Left ventricle myocardium inferior (tissue), 1 donor: ENCODE measurements at regions not wholly inside any gene's neighbourhood (a gene's known extent, or its start where the extent isn't known, plus 50 kb on each side); places are given as distances from the start of the nearest gene placed in this dataset.

Source experiments
- DNase-seq: peaks from one replicate; pipeline ENCODE4 v3.0.0-alpha.2; 2020
- H3K27ac ChIP-seq: fragments of 200-600 bp; replicated peaks from 2 replicates; pipeline ENCODE4 v1.8.0; 2021
- H3K27me3 ChIP-seq: fragments of 200-600 bp; 2 replicates; pipeline ENCODE4 v1.8.0; 2021; ENCODE audit warnings: low read depth
- H3K36me3 ChIP-seq: fragments of 200-600 bp; 2 replicates; pipeline ENCODE4 v1.8.0; 2021
- H3K4me1 ChIP-seq: fragments of 200-600 bp; 2 replicates; pipeline ENCODE4 v1.8.0; 2021
- H3K4me3 ChIP-seq: fragments of 200-600 bp; 2 replicates; pipeline ENCODE4 v1.8.0; 2021; ENCODE audit warnings: mild to moderate bottlenecking, moderate library complexity
- H3K9me3 ChIP-seq: fragments of 200-600 bp; replicated peaks from 2 replicates; pipeline ENCODE4 v1.8.0; 2021
- intact Hi-C: fragments of 100-400 bp; cut with micrococcal nuclease; formaldehyde crosslinking; loops from one replicate; pipeline ENCODE4 v1.11.0; 2022
- TF ChIP-seq, protein P1 (sequence below): fragments of 200-600 bp; IDR thresholded peaks from 2 replicates; pipeline ENCODE4 v1.8.0; 2021; ENCODE audit warnings: antibody characterized with exemption, mild to moderate bottlenecking, borderline replicate concordance
- donor health status: DM: no; HTN: yes; CAD: no; lungs with severe emphysema.

DNA sequence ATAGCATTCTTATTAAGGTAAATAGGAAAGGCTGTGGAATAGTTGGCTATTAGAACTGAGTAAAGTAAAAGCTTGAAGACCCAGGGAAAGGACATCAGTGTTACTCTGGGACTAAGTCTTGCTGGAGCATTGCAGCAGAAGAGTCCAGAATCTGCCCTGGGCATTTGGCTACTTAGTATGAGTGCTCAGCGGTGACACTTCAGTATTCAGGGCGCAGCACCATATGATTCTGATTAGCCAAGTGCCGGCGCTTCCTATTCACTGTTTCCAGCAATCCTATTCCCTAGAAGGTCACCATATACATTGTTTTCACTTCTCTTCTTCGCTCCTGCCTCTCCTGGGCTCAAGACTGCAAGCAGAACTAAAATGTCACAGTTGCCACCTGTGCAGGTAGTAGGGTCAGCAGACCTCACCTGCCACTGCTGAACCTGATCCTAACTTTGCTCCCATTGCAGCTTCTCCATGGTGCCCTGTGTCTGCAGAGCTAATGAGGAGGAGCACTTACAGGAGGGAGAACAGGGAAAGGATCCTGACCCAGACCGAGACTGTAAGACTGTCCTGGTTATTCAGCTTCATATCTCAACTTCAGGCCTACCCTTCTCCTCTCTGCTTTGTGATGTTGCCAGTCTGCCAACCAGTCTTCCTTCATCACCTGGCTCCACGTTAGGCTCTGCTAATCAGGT is 313.6 kb upstream of the PIK3R1 start:
- TF ChIP-seq, protein P1, sequence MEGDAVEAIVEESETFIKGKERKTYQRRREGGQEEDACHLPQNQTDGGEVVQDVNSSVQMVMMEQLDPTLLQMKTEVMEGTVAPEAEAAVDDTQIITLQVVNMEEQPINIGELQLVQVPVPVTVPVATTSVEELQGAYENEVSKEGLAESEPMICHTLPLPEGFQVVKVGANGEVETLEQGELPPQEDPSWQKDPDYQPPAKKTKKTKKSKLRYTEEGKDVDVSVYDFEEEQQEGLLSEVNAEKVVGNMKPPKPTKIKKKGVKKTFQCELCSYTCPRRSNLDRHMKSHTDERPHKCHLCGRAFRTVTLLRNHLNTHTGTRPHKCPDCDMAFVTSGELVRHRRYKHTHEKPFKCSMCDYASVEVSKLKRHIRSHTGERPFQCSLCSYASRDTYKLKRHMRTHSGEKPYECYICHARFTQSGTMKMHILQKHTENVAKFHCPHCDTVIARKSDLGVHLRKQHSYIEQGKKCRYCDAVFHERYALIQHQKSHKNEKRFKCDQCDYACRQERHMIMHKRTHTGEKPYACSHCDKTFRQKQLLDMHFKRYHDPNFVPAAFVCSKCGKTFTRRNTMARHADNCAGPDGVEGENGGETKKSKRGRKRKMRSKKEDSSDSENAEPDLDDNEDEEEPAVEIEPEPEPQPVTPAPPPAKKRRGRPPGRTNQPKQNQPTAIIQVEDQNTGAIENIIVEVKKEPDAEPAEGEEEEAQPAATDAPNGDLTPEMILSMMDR, result no peak
- intact Hi-C loops, result no loop called here
- Histone ChIP-seq H3K4me1 (no peaks in the 10 kb centered on the region), H3K36me3 (no peaks in the 10 kb centered on the region), H3K27ac (no peak overlapping the region), H3K9me3 (no peaks in the 10 kb centered on the region), H3K27me3 (no peaks in the 10 kb centered on the region), H3K4me3 (no peak overlapping the region)
- DNase-seq, result no peak

DNA sequence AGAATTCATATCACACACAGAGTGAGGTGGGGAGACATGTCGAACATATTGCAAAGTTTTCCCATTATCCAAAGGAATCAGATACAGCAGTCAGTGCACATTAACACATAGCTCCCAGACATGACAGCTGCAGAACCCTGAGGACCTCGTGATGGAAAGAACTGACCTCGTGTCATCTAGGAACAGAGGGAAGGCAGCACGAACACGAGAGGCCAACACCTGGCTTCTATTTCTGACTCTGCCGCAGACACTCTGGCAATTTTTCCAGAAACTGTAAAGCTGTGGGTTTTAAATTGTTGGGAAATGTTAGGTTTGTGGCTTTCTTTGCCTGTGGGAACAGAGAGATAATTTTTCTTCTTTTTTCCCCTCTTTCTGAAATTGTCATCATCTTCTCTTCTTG is 315.0 kb upstream of the PIK3R1 start:
- Histone ChIP-seq H3K27ac (no peak overlapping the region), H3K27me3 (no peaks in the 10 kb centered on the region), H3K4me1 (no peaks in the 10 kb centered on the region), H3K9me3 (no peaks in the 10 kb centered on the region), H3K36me3 (no peaks in the 10 kb centered on the region), H3K4me3 (no peak overlapping the region)
- DNase-seq, result no peak
- intact Hi-C loops, result no loop called here
- TF ChIP-seq, protein P1, result no peak

DNA sequence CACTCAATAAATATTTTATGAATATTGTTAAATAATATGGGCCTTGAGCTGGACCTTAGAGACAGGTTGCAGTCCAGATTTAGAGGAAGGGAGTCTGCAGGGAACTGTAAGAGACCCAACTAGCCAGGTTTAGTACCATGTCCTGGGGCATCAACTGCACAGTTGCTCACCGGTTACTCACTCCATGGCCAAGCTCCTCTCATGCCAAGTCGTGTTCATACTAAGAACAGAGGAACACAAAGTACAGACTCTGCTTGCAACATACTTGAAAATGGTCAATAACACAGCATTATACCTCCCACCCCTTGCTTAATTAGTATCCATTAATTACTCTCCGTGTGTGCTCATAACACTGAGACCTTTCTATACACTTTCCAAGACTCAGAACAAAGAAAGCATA is 317.6 kb upstream of the PIK3R1 start:
- Histone ChIP-seq H3K4me3 (no peak overlapping the region), H3K4me1 (no peaks in the 10 kb centered on the region), H3K27me3 (no peaks in the 10 kb centered on the region), H3K27ac (no peak overlapping the region), H3K9me3 (no peaks in the 10 kb centered on the region), H3K36me3 (no peaks in the 10 kb centered on the region)
- intact Hi-C loops, result no loop called here
- TF ChIP-seq, protein P1, result no peak
- no peak for DNase-seq

DNA sequence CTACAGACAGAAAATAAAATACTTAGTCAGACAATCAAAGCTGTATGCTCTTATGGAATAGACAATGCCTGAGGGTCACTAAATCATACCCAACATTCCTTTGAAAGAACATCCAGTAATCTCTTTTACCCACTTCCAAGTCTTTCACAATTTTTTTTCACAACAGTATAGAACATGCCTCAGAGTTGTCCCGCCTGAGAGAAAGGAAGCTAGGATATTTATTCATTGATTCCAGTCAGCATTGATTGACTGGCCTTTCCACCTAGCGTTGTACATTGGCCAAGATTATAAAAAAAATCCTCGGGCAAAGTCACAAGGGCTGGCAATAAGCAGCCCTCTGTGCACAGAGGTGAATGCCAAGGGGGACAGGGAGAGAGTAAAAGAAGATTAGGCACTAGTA is 318.1 kb upstream of the PIK3R1 start:
- intact Hi-C loops, result no loop called here
- Histone ChIP-seq H3K27me3 (no peaks in the 10 kb centered on the region), H3K9me3 (no peaks in the 10 kb centered on the region), H3K4me3 (no peak overlapping the region), H3K27ac (no peak overlapping the region), H3K36me3 (no peaks in the 10 kb centered on the region), H3K4me1 (no peaks in the 10 kb centered on the region)
- TF ChIP-seq, protein P1, result no peak
- no peak for DNase-seq

DNA sequence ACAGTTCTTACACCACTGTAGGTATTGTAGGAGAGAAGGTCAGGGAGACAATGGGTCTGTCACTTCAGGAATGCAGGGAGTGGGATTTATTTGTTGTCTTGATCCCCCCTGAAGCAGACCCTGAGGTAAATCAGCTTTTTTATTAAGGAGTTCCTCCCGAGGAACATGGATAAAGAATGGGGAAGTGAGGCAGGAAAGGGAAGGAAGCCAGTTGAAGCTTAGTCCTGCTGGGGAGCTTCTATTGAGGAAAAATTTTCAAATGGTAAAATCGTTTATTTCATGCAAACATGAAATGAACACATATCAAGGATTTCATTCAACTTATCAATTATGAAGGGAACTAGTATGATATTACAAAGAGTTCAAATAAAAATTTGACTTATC is 318.6 kb upstream of the PIK3R1 start:
- DNase-seq, result no peak
- TF ChIP-seq, protein P1, result no peak
- intact Hi-C loops, result no loop called here
- Histone ChIP-seq H3K4me1 (no peaks in the 10 kb centered on the region), H3K27me3 (no peaks in the 10 kb centered on the region), H3K4me3 (no peak overlapping the region), H3K27ac (no peak overlapping the region), H3K36me3 (no peaks in the 10 kb centered on the region), H3K9me3 (no peaks in the 10 kb centered on the region)
